ENCODE measurements at regions not wholly inside any gene's neighbourhood (a gene's known extent, or its start where the extent isn't known, plus 50 kb on each side); places are given as distances from the start of the nearest gene placed in this dataset.

GRCh38 chr2:51825823-51826222 is 793.9 kb upstream of the NRXN1 start:
- DNase-seq: no peak
- Histone ChIP-seq H3K4me1 (no peaks in the 10 kb centered on the region), H3K27ac (no peak overlapping the region), H3K4me3 (no peak overlapping the region), H3K36me3 (no peaks in the 10 kb centered on the region), H3K27me3 (no peaks in the 10 kb centered on the region), H3K9me3 (no peaks in the 10 kb centered on the region)
- intact Hi-C loops (cut with DNase I): no loop called here
- 21 to 33% methylated on average over 1 of the region's 1 CpG for WGBS, 2 donors
- TF ChIP-seq EP300 (IDR thresholded peaks at IDR 0.05) (no peak), POLR2A (IDR thresholded peaks at IDR 0.05) (no peak), POLR2AphosphoS5 (IDR thresholded peaks at IDR 0.05) (no peak), CTCF (IDR thresholded peaks at IDR 0.05) (no peak)

GRCh38 chr2:51813247-51813646 is 781.3 kb upstream of the NRXN1 start:
- Histone ChIP-seq H3K27me3 (no peaks in the 10 kb centered on the region), H3K36me3 (no peaks in the 10 kb centered on the region), H3K27ac (no peak overlapping the region), H3K9me3 (no peaks in the 10 kb centered on the region), H3K4me3 (no peak overlapping the region), H3K4me1 (no peaks in the 10 kb centered on the region)
- no peak for DNase-seq
- intact Hi-C loops (cut with DNase I): no loop called here
- TF ChIP-seq POLR2AphosphoS5 (IDR thresholded peaks at IDR 0.05): no peak
- no peak for TF ChIP-seq POLR2A (IDR thresholded peaks at IDR 0.05)
- TF ChIP-seq EP300 (IDR thresholded peaks at IDR 0.05): no peak

GRCh38 chr2:51812138-51812866 is 780.4 kb upstream of the NRXN1 start:
- Histone ChIP-seq H3K9me3 (no peaks in the 10 kb centered on the region), H3K27me3 (no peaks in the 10 kb centered on the region), H3K36me3 (no peaks in the 10 kb centered on the region), H3K27ac (no peak overlapping the region), H3K4me3 (no peak overlapping the region), H3K4me1 (no peaks in the 10 kb centered on the region)
- DNase-seq: no peak
- 69 to 75% methylated on average over 9 of the region's 9 CpGs for whole genome bisulfite sequencing, 2 donors
- no peak for TF ChIP-seq CTCF (IDR thresholded peaks at IDR 0.05)
- no peak for TF ChIP-seq POLR2A (IDR thresholded peaks at IDR 0.05)
- TF ChIP-seq EP300 (IDR thresholded peaks at IDR 0.05): no peak
- TF ChIP-seq POLR2AphosphoS5 (IDR thresholded peaks at IDR 0.05): no peak
- intact Hi-C loops (cut with DNase I): no loop called here

GRCh38 chr2:51810197-51810596 is 778.3 kb upstream of the NRXN1 start:
- WGBS, 2 donors: 93 to 94% methylated on average over 4 of the region's 4 CpGs
- Histone ChIP-seq H3K36me3 (no peaks in the 10 kb centered on the region), H3K27me3 (no peaks in the 10 kb centered on the region), H3K4me3 (no peak overlapping the region), H3K4me1 (no peaks in the 10 kb centered on the region), H3K9me3 (no peaks in the 10 kb centered on the region), H3K27ac (no peak overlapping the region)
- TF ChIP-seq EP300 (IDR thresholded peaks at IDR 0.05) (no peak), CTCF (IDR thresholded peaks at IDR 0.05) (no peak), POLR2A (IDR thresholded peaks at IDR 0.05) (no peak), POLR2AphosphoS5 (IDR thresholded peaks at IDR 0.05) (no peak)
- no peak for DNase-seq
- intact Hi-C loops (cut with DNase I): no loop called here

- intact Hi-C loops (cut with DNase I): no loop called here
- Histone ChIP-seq H3K27me3 (no peaks in the 10 kb centered on the region), H3K27ac (no peak overlapping the region), H3K4me3 (no peak overlapping the region), H3K4me1 (no peaks in the 10 kb centered on the region), H3K9me3 (no peaks in the 10 kb centered on the region), H3K36me3 (no peaks in the 10 kb centered on the region)
- TF ChIP-seq POLR2A (IDR thresholded peaks at IDR 0.05): no peak
- TF ChIP-seq CTCF (IDR thresholded peaks at IDR 0.05): no peak
- TF ChIP-seq POLR2AphosphoS5 (IDR thresholded peaks at IDR 0.05): no peak
- TF ChIP-seq EP300 (IDR thresholded peaks at IDR 0.05): no peak
- no peak for DNase-seq
- WGBS, 2 donors: 77 to 85% methylated on average over 4 of the region's 4 CpGs
These were observed 775.3 kb upstream of the NRXN1 start for GRCh38 chr2:51807229-51807628.

Measured in sigmoid colon (tissue), 6 donors.